ENCODE measurements at regions not wholly inside any gene's neighbourhood (a gene's known extent, or its start where the extent isn't known, plus 50 kb on each side); places are given as distances from the start of the nearest gene placed in this dataset.
"Not testable (repeated sequence)": the region's sequence is repeated elsewhere in the genome, so short reads cannot be mapped to it uniquely, and the experiment has no call there.

DNA sequence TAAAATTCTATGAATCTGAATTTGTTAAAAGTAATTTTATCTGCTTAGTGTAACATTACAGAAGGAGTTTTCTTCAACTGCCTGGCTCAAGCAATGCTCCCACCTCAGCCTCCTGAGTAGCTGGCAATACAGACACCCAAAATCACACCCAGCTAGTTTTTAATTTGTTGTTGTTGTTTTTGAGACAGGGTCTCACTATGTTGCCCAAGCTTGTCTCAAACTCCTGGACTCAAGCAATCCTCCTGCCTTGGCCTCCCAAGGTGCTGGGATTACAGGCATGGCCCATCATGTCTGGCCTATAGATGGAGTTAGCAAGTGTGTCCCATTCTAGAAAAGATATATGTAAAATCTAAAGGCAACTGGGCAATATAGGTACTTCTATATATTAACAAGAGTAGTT, 1580.4 kb upstream of the PRR20A start:
- DNase-seq, result no peak
- ATAC-seq, result no peak
- intact Hi-C loops (cut with DNase I, micrococcal nuclease), result no loop called here

DNA sequence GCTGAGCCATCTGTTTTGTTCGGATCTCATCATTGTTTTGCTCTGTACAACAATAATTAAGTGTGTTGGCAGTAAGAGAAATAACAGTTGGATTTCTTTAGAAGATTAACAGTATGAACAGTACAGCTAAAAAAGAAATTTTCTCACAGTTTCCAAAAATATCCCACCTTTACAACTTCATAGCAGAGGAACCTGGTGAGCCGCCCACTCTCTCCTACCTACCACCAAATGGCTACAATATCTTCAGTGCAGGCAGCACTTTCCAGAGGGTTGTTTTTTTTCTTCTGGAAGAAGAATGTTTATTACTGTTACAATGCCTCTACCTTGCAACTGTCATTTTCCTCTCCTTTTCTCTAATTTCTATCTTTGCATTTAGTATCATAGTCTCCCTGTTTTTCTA, 1577.5 kb upstream of the PRR20A start:
- no peak for ATAC-seq
- intact Hi-C loops (cut with DNase I, micrococcal nuclease), result no loop called here
- no peak for DNase-seq

DNA sequence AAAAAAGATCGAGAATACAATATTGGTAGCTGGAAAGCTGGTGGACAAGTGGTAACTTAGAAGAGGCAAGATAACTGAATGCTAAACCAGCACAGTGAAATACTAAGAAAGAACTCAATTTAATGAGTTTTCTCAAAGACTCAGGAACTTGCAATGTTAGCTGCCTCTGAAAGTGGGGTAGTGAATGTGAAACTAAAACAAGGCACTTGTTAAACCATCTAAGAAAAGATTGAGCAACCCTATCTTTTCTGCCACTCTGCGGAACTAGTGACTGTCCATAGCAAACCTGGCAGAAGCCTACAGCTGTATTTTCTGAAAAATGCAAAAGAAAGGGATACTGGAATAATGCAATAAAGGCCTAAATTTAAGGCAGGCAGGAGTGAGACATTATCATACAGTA, 1574.4 kb upstream of the PRR20A start:
- ATAC-seq (no peak), DNase-seq (no peak)
- intact Hi-C loops (cut with DNase I, micrococcal nuclease), result no loop called here

DNA sequence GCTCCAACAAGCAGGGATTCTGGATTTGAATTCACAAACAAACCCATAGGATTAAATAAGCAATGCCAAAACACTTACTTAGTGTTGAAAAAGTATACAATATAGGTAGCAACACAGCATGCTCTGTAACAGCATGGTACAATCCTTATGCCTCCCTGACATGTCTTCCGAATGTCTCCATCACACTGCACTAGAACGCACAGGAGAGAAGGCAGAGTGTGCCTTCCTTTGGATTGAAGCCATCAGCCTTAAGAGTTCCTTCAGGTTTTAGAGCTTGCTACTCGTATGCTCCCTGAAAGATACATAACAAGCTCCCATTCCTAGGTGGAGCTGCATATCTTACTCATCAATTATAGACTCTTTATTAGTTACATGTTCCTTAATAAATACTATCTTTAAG, 1573.9 kb upstream of the PRR20A start:
- intact Hi-C loops (cut with DNase I, micrococcal nuclease), result no loop called here
- ATAC-seq (no peak), DNase-seq (no peak)

DNA sequence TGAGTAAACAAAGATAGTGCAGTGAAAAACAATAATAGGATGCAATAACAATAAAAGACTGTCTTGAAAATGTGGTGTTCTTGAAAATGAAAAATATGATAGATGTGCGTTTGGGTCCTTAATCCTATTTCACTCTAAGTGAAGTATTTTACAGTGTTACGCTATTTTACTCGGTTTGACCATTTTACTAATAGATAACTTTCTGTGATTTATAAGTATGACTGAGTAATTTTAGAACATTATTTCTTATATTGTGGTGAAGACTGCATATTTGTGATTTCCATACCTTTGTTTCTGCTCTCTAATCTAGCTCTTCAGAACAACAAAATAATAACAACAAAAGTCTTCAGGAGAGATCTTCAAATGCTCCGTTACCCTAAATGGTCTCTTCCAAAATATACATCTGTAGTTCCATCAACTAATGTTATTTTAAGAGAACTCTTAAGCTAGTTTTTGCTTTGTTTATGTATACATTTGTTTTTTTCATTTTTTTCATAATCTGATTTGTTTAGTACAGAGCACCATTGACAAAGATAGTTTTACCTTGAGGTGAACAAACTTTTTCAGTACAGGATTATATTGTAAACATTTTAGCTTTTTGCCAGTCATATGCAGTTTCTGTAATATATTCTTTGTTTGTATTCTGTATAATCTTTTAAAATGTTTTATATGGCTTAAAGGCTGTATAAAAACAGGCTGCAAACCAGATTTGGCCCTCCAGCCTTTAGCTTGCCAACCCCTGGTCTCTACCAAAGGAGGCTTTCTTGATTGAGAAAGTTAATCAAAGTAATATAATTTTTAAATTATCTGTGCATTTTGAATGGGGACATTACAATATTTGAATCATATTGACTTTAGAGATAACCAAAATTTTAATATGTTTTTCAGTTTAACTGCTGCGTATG, 1572.7 kb upstream of the PRR20A start:
- DNase-seq, result no peak
- intact Hi-C loops (cut with DNase I, micrococcal nuclease), result no loop called here
- ATAC-seq, result no peak

DNA sequence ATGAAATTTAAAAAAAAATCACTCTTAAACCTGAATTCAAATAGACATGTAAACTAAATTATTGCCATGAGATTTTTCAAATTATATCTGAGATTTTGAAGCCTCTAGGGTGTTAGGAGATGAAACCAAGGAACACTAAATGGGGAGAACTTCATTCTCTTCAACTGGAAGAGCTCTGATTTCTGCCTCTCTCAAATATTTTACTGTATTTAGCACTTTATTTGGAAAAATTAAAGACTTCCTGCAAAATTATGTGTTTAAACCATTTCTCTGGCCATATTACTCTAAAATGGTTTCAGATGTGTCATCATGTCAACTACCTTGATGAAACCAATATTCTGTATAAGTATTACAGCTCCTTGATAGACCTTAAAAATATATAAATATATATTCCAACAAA, 1571.6 kb upstream of the PRR20A start:
- intact Hi-C loops (cut with DNase I, micrococcal nuclease), result no loop called here
- DNase-seq (no peak), ATAC-seq (no peak)

DNA sequence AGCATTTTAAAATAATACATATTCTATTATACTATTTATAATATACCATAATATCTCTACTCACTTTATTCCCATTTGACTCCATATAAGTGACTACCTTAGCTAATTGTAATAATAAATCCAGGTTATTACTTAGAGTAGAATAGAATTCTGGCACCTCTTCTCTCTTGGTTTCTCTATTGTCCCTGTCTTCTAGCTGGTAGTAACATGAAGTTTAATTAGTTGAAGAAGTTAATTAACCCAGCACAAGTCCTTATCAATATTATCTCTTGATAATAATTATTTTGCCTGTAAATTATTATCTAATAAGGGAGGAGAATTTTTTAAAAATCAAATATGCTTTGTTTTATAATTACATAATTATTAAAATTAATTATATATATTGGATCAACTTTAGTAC, 1571.2 kb upstream of the PRR20A start:
- ATAC-seq, result no peak
- DNase-seq, result no peak
- intact Hi-C loops (cut with DNase I, micrococcal nuclease), result no loop called here

DNA sequence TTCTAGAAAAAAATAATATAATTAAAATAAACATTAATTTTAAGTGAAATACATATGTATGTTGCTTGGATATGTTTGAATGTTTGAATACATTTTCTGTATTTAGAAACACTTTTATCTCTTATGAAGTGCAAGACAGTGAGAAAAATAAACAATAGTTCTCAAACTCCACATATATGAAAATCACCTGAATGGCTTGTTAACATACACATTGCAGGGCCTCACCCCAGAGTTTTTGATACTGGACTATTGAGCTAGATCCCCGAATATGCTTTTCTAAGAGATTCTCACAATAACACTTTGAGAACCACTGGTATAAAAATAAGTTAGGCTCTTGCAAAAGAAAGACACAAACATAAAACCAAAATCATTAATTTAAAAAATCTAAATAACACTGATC, 1570.3 kb upstream of the PRR20A start:
- ATAC-seq (no peak), DNase-seq (no peak)
- intact Hi-C loops (cut with DNase I, micrococcal nuclease), result no loop called here

DNA sequence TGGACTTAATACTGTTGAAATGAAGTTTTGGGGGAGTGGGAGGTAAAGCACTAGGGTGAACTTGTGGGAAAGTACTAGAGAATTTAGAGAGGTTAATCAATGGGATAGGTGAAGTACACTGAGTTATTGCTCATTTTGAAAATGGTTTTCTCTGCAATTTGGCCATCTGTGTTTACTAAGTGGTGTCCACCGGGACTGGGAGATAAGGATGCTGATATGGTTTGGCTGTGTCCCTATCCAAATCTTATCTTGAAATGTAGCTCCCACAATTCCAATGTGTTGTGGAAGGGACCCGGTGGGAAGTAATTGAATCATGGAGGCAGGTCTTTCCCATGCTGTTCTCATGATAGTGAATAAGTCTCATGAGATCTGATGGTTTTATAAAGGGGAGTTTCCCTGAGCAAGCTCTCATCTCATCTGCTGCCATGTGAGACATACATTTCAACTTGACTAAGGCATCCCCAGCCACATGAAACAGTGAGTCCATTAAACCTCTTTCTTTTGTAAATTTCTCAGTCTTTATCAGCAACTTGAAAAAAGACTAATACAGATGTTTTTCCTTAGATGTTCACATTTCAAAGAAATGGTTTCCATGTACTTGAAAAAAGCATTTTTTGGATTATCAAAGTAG, 1569.4 kb upstream of the PRR20A start:
- intact Hi-C loops (cut with DNase I, micrococcal nuclease), result no loop called here
- ATAC-seq (no peak), DNase-seq (no peak)

DNA sequence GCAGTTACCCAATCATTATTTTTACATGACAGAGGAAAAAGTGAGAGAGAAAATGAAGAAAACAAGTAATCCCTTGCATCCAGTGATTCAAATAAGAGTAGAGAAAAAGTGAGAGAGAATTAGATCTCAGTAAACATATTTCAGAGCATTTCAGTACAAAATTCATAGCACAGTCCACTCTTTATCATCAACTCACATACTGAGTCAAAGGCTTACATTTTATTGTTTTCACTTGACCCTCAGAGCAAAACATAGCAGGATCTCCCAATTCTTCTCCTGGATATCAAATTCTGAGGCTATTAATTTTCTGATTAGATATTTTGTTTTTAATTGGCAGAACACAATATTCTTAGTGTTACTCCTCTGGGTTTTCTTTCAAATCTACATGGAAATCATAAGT, 1568.3 kb upstream of the PRR20A start:
- intact Hi-C loops (cut with DNase I, micrococcal nuclease), result no loop called here

DNA sequence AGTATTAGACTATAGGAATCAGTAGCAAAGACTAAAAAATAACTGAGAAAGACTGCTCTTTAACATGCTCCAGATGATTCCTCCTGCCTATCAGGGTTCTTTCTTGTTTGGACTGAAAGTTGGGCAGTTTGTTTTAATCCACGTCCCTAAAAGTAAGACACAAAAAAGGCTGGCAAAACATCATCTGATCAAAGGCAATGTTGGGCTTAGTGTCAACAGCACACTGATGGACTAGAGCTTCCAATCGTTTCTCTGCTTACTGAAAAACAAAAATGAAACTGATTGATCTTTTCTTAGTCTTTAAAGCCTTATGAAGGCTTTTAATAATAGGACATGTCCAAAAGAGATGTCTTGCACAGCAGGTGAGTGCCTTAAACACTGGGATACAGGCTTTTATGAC, 1567.9 kb upstream of the PRR20A start:
- intact Hi-C loops (cut with DNase I, micrococcal nuclease), result no loop called here
- ATAC-seq, result no peak

More for the DNA sequence above, 1568.3 kb upstream of the PRR20A start:
- no peak for DNase-seq
- ATAC-seq, result no peak

DNA sequence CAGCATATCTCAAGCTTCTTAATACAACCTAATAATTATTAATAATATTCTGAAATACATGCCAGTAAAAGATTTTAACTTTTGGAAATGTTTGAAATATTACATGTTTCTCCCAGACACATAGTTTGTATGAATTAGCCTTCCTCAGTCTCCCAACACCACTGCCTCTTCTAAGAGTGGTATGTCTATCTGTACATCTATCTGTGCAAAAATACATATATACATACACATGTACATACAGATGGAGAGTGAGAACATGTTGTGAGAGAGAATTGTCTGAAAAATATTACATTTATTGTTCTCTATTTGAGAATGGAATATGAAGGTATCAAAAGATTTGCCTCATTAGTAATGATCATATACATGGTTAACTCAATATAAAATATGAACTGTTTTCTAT, 1567.2 kb upstream of the PRR20A start:
- intact Hi-C loops (cut with DNase I, micrococcal nuclease), result no loop called here
- no peak for DNase-seq
- no peak for ATAC-seq

More for the DNA sequence above, 1567.9 kb upstream of the PRR20A start:
- DNase-seq, result no peak

DNA sequence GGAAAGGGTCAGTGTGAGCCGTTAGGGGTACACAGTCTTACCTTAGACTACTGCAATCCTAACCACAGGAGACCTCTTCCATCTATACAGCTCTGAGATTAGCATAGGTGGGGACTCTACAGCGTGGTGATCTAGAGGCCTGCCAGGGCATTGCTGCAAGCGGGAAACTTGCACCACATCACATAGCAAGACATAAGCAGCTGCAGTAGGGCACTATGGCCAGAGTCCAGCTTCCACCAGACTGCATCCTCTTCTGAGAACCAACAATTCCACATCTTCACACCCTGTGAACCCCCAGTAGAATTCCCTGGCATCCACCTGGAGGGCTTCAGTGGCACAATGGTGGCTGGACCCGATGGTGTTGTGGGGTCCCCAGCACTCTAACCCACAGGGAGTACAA, 1564.3 kb upstream of the PRR20A start:
- DNase-seq (no peak), ATAC-seq (no peak)
- intact Hi-C loops (cut with DNase I, micrococcal nuclease), result no loop called here

DNA sequence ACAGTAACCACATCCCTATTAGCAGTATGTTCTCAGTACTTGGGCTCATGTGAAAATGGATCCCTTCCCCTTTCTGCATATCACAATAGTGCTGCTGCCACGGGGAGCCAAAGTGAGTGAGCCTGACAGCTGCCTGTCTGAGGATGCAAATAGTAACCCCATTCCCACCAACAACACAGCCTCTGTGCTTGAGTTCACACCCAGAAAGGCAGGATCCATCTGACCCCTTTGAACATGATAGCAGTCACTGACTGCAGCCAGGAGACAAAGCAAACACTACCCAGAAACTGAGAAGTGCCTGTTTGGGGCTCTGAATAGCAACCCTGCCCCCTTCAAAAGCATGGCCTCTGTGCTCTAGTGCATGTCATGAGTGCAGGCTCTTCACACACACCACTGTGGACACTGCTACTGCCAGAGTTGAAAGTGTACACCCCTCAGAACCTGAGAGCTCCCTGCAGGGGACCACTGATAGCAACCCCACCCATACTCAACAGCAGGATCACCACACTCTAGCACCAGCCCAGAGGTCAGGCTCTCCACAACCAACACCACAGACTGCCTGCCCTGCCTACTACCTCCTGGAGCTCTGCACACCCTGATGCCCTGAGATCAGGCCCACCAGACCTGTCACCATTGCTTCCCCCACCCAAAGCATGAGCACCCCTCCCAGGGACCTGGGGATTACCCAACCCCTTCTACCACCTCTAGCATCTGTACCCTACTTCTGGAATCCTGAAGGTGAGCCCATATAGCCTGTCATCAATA, 1563.5 kb upstream of the PRR20A start:
- ATAC-seq, result no peak
- DNase-seq, result no peak
- intact Hi-C loops (cut with DNase I, micrococcal nuclease), result no loop called here

DNA sequence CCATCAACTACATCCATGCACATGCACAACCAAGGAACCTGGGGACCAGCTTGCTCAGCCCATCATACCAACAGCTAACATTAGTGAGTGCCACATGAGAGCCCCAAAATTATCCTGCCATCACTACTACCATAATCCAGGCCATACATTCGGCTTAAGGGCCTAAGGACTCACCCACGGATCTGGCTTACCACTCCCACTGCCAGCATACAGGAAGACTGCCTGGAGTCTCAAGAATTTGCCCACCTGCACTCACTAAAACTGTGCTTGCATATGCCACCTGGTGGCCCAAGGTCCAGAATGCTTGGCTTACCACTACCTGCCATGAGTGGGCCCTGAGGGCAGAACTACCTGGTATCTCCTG, 1562.9 kb upstream of the PRR20A start:
- intact Hi-C loops (cut with DNase I, micrococcal nuclease), result no loop called here
- ATAC-seq (no peak), DNase-seq (no peak)

DNA sequence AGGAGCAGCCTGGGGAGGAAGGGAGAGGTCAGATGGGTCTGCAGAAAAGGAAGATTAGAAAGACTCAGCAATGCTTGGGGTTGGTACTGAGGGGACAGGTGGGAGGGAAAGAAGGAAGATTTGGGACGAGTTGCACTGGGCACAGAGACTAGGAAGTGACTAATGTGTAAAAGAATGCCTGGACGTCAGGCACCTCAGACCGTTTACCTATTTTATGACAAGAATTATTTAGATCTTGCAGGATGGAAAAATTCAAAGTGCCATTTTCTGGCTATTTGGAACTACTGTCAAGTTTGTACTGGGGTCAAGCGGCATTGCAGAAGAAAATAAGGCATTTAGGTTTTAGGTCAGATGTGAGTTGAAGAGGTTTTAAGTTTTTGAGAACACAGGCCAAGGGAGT, 1558.4 kb upstream of the PRR20A start:
- ATAC-seq; DNase-seq; intact Hi-C loops (cut with DNase I, micrococcal nuclease): not testable (repeated sequence)

DNA sequence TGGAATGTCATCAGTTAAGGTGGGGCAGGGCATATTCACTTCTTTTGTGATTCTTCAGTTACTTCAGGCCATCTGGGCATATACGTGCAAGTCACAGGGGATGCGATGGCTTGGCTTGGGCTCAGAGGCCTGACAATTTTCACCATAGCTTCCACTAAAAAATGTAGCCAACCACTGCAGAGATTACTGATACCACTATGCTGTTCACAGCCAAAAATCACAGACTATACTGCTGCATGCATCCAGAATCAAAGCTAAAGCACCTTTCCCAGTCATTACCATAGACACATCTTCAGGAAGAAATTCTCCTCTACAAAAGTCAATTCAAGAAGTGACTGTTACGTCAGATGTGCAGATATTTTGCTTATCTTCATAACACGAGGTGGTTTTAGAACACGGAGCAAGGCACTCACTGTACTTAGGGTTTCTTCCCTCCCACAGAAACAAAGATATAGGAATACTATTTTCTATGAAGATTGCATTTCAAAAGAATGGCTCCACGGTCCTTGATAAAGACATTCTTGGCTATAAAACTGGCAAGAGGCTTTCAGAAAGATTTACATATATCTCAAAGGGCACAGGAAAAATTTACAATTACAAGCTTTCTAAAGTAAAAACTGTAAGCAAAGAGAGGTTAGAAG, 1556.6 kb upstream of the PRR20A start:
- DNase-seq (no peak), ATAC-seq (no peak)
- intact Hi-C loops (cut with DNase I, micrococcal nuclease), result no loop called here

DNA sequence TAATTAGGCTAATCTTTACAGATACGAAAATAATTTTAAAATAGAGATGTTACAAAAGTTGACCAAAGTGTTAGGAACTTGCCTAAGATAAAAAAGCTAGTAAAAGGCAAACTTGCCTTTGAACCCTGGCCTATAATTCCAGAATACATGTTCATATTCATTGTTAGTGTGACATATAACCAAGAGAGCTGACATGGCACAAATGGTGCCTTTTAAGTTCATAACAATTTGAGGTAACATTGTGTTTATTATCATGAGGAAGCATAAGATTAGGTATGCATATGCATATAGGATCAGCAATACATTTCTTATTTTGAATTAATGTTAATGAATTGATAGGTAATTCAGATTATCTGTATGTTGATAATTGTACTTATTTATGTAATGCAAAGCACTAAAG, 1537.9 kb upstream of the PRR20A start:
- DNase-seq, result no peak

DNA sequence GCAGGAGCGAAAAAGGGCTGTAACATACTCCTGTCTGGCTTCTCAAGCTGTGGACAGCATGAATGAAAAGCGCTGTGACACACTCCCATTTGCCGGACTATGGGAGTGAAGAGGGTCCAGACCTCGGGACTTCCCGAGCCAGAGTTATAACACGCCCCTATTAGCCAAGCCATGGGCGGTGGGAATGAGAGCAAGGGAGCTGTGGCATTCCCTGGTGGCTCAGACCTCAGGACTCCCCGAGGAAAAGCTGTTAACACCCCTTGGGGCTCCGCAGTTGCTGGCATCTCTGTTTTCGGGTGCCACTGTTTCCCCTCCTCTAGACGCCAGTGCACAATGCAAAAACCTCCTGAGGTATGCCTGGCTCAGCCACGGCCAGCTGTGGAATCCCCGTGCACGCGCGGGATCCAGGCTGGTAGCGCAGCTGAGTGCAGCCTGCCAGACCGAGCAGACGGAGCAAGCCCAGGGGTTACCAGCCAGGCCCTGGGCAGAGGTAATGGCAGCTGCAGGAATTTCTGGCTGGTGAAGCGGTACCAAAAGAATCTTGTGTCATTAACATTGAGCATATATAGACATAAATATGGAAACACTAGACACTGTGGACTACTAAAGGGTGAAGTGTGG, 1534.6 kb upstream of the PRR20A start:
- DNase-seq (no peak), ATAC-seq (no peak)
- intact Hi-C loops (cut with DNase I, micrococcal nuclease), result no loop called here

More for the DNA sequence above, 1537.9 kb upstream of the PRR20A start:
- ATAC-seq, result no peak
- intact Hi-C loops (cut with DNase I, micrococcal nuclease), result no loop called here

Data from left colon (tissue), 2 donors.